Small intestine (tissue), 7 donors: ENCODE measurements at regions not wholly inside any gene's neighbourhood (a gene's known extent, or its start where the extent isn't known, plus 50 kb on each side); places are given as distances from the start of the nearest gene placed in this dataset.

Experiments used
- DNase-seq, 2 donors: peaks; one replicate each; pipeline versions ENCODE4 v3.0.0 to v3.0.0-alpha.2; 2013
- FAIRE-seq: peaks from 2 replicates; lab custom pipeline; 2012; peaks lifted over from hg19 to GRCh38; lab: Jason Lieb, UNC
- H3K27ac ChIP-seq, 3 donors: one replicate each; pipeline ENCODE4 v1.5.1; 2013; ENCODE audit warnings: low read length in 2 of 3, mild to moderate bottlenecking in 2 of 3, control low read depth in 1 of 3, inconsistent platforms in 1 of 3, low read depth in 1 of 3, moderate library complexity in 1 of 3
- H3K27me3 ChIP-seq, 3 donors: one replicate each; pipeline ENCODE4 v1.6.1; 2013; ENCODE audit warnings: low read length in 3 of 3, inconsistent platforms in 1 of 3; ENCODE audit not compliant: control insufficient read depth in 3 of 3, insufficient read depth in 3 of 3
- H3K36me3 ChIP-seq, 3 donors: one replicate each; pipeline ENCODE4 v1.6.1; 2013; ENCODE audit warnings: low read length in 3 of 3, inconsistent platforms in 1 of 3, low read depth in 1 of 3, mild to moderate bottlenecking in 1 of 3, moderate library complexity in 1 of 3; ENCODE audit not compliant: control insufficient read depth in 3 of 3, insufficient read depth in 2 of 3
- H3K4me1 ChIP-seq, 3 donors: one replicate each; pipeline ENCODE4 v1.6.1; 2013; ENCODE audit warnings: low read length in 2 of 3, inconsistent platforms in 1 of 3, low read depth in 1 of 3, mild to moderate bottlenecking in 1 of 3, moderate library complexity in 1 of 3; ENCODE audit not compliant: control insufficient read depth in 3 of 3, insufficient read depth in 2 of 3
- H3K4me3 ChIP-seq, 3 donors: one replicate each; pipeline ENCODE4 v1.5.1; 2013; ENCODE audit warnings: low read length in 3 of 3, control low read depth in 1 of 3, inconsistent platforms in 1 of 3, low read depth in 1 of 3, mild to moderate bottlenecking in 1 of 3, moderate library complexity in 1 of 3
- H3K9me3 ChIP-seq, 2 donors: one replicate each; pipeline ENCODE4 v1.6.1; 2013; ENCODE audit warnings: low read depth in 1 of 2, low read length in 1 of 2; ENCODE audit not compliant: control insufficient read depth in 2 of 2, insufficient read depth in 1 of 2
- WGBS, 3 donors: extraction: QIAGEN DNeasy Blood & Tissue Kit; methylation state at CpG; one replicate each; pipeline ENCODE4 v1.1.7; 2013; 5-methylcytosine and 5-hydroxymethylcytosine counted together
- donor health status: healthy with polysubstance abuse.
- donor health status: control.
- donor health status: control.
- donor health status: Bipolar disorder and iron deficiency.
- donor health status: healthy.

- DNase-seq (no peak), FAIRE-seq (no peak)
- Histone ChIP-seq H3K4me3 (no peak overlapping the region), H3K4me1 (no peaks in the 10 kb centered on the region), H3K9me3 (no peaks in the 10 kb centered on the region), H3K27ac (no peak overlapping the region), H3K27me3 (no peaks in the 10 kb centered on the region), H3K36me3 (no peaks in the 10 kb centered on the region)
- 36 to 60% (median 47%) methylated on average over 15 of the region's 15 CpGs for WGBS, 3 donors
These were observed 184.4 kb upstream of the IER5L start for GRCh38 chr9:129362287-129363000.

GRCh38 chr9:129361196-129361595, 183.1 kb upstream of the IER5L start:
- Histone ChIP-seq H3K9me3 (peaks cover 0 to 4% of the 10 kb centered on the region in 2 donors), H3K4me3 (no peak overlapping the region), H3K27ac (no peak overlapping the region), H3K27me3 (no peaks in the 10 kb centered on the region), H3K4me1 (no peaks in the 10 kb centered on the region), H3K36me3 (no peaks in the 10 kb centered on the region)
- no peak for FAIRE-seq
- 89 to 97% (median 95%) methylated on average over 21 of the region's 21 CpGs for WGBS, 3 donors
- no peak for DNase-seq

- H3K36me3 ChIP-seq, result no peaks in the 10 kb centered on the region
- no peaks in the 10 kb centered on the region for H3K4me1 ChIP-seq
- DNase-seq (no peak), FAIRE-seq (no peak)
- H3K27me3 ChIP-seq, result no peaks in the 10 kb centered on the region
- no peak overlapping the region for H3K4me3 ChIP-seq
- 69 to 71% (median 70%) methylated on average over 12 of the region's 12 CpGs for WGBS, 3 donors
- H3K27ac ChIP-seq, result no peak overlapping the region
- peaks cover 0 to 16% of the 10 kb centered on the region in 2 donors for H3K9me3 ChIP-seq
These were observed 182.0 kb upstream of the IER5L start for GRCh38 chr9:129359916-129360536.

GRCh38 chr9:129359162-129359811, 181.2 kb upstream of the IER5L start:
- WGBS, 3 donors, result 83 to 87% (median 85%) methylated on average over 15 of the region's 15 CpGs
- H3K4me3 ChIP-seq, result no peak overlapping the region
- DNase-seq (no peak), FAIRE-seq (no peak)
- H3K27me3 ChIP-seq, result no peaks in the 10 kb centered on the region
- H3K27ac ChIP-seq, result no peak overlapping the region
- H3K9me3 ChIP-seq, result peaks cover 0 to 17% of the 10 kb centered on the region in 2 donors
- H3K36me3 ChIP-seq, result no peaks in the 10 kb centered on the region
- no peaks in the 10 kb centered on the region for H3K4me1 ChIP-seq

- 64 to 76% (median 74%) methylated on average over 11 to 12 of the region's 12 CpGs for WGBS, 3 donors
- no peaks in the 10 kb centered on the region for H3K36me3 ChIP-seq
- no peak for FAIRE-seq
- no peak for DNase-seq
- no peak overlapping the region for H3K4me3 ChIP-seq
- H3K27me3 ChIP-seq, result no peaks in the 10 kb centered on the region
- H3K27ac ChIP-seq, result no peak overlapping the region
- H3K4me1 ChIP-seq, result no peaks in the 10 kb centered on the region
- peaks cover 0 to 17% of the 10 kb centered on the region in 2 donors for H3K9me3 ChIP-seq
These were observed 180.6 kb upstream of the IER5L start for GRCh38 chr9:129358621-129359154.

- Histone ChIP-seq H3K9me3 (peaks cover 0 to 17% of the 10 kb centered on the region in 2 donors), H3K27me3 (no peaks in the 10 kb centered on the region), H3K36me3 (no peaks in the 10 kb centered on the region), H3K4me3 (no peak overlapping the region), H3K27ac (no peak overlapping the region), H3K4me1 (peaks cover 0 to 3% (median 0%) of the 10 kb centered on the region in 3 donors)
- FAIRE-seq (no peak), DNase-seq (no peak)
- WGBS, 3 donors, result 50 to 74% (median 70%) methylated on average over 5 to 6 of the region's 6 CpGs
These were observed 179.7 kb upstream of the IER5L start for GRCh38 chr9:129357773-129358245.

- DNase-seq (no peak), FAIRE-seq (no peak)
- Histone ChIP-seq H3K27ac (no peak overlapping the region), H3K36me3 (no peaks in the 10 kb centered on the region), H3K4me3 (no peak overlapping the region), H3K27me3 (peaks cover 0 to 6% (median 0%) of the 10 kb centered on the region in 3 donors), H3K9me3 (peaks cover 0 to 17% of the 10 kb centered on the region in 2 donors), H3K4me1 (peaks cover 0 to 10% (median 0%) of the 10 kb centered on the region in 3 donors)
- 85 to 90% (median 87%) methylated on average over 17 to 18 of the region's 18 CpGs for WGBS, 3 donors
These were observed 179.1 kb upstream of the IER5L start for GRCh38 chr9:129356871-129357772.
